ENCODE measurements at regions not wholly inside any gene's neighbourhood (a gene's known extent, or its start where the extent isn't known, plus 50 kb on each side); places are given as distances from the start of the nearest gene placed in this dataset.
"Not testable (repeated sequence)": the region's sequence is repeated elsewhere in the genome, so short reads cannot be mapped to it uniquely, and the experiment has no call there.

DNA sequence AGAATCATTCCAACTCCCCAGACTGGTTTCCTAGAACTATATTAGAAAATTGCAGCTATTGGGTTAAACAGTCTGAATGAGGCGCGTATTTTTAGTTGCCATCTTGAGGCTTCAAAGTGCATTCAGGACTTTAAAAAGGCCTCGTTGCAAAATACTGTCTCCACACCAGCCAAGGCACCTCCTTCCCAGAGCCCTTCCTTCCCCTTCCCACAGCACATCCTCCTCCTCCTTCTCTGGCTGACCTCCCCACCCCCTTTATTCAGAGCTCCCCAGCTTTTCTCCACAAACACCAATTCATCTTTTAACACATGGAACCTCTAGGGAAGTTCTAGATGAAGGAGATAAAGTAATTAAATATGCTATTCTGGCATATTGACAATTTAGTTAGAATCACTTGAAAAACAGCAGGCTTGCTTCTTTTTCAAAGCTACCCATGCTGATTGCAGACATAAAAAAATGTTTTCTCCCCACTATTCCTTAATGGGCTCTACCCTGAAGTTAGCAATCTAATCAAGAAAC, 90.3 kb downstream of the RTP5 start:
- no peak for DNase-seq

DNA sequence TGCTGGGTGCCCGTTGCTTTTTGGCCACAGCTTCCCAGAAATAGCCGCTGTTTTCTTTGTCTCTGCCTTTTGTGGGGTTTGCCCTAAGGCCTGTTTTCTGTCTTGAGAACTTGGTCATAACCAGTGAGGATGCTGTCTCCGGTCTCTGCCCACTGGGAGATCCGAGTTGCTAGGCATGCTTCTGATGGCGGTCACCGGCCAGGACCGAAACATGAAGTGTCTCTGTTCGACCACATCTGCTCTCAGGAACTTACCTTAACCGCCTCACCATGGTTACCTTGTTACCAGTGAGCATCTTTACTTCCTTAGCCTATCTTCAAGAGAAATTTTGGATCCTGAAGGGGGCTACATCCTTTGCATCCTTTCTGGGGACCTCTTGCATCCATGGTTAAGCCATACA, 91.9 kb downstream of the RTP5 start:
- DNase-seq = no peak

DNA sequence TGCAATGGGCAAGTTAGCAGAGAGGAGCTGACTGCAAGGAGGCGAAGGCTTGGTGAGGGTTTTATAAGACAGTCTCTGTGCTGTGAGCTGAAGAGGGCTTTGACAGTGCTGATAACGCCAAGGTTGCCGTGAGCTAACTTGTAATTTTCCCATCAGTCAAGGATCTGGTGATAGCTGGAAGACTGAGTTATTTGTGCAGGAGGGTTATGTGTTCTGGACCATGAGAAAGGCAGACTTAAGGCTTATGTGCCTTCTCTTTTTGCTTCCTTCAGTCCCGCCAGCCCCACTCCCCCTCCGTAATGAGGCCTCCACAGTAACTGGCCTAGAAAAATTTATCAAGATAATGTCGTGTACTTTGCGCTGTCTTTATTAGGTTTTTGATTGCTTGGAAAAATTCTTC, 94.6 kb downstream of the RTP5 start:
- DNase-seq = no peak

DNA sequence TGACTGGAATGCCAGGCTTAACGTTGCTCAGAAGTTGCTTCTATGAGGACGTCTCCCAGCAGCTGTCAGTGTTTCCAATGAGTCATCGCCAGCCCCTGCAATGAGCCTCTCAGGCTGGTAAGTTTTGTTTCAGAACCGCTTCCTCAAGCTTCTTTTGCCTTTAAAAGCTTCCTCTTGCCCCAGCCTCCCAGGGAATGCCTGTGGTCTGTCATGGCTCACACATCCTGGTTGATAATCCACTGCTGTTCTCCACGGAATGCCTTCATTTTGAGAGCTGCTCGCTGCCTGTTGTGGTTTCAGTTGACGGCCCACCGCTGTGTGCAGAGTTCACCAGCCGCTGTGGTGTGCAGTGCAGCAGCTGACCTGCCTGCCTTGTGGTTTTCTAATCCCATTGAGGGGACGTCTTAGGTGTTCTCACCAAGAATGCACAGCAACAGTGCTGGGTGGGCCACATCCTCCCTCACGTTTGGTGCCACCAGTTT, 96.4 kb downstream of the RTP5 start:
- DNase-seq = no peak

DNA sequence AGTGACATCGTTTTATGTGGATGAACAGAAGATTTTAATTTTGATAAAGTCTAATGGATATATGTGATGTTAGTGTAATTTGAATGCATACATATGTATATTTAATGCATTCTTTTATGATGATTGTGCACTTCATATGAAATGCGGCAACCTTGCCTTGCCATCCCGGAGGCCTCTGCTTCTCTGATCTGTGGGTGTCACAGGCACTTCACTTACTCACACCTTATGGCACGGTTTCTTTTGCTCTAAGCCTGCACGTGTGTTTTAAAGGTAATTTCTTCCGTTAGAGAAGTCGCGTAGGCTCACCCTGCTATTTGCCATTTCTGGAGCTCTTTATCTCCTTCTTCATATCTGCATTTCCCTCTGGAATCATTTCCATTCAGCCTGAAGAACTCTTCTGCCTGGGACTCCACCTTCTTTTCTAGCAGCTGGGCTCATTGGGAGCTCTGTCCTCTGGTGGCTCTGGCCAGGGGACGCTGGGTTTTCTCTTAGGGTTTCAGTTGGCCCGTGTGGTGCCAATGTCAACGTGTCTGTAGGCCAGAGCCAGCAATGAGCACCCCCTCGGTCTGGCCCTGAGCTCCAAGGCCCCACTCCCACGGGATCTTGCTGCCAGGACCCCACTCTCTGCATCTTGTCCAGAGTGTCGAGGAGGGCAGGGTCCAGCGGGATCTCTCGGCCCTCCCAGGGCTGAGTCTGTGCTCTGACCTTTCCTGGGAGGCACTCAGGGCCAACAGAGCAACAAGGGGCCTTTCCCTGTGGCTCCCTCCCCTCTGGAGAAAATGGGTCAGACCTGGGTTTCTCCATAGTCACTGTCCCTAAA, 97.3 kb downstream of the RTP5 start:
- no peak for DNase-seq

DNA sequence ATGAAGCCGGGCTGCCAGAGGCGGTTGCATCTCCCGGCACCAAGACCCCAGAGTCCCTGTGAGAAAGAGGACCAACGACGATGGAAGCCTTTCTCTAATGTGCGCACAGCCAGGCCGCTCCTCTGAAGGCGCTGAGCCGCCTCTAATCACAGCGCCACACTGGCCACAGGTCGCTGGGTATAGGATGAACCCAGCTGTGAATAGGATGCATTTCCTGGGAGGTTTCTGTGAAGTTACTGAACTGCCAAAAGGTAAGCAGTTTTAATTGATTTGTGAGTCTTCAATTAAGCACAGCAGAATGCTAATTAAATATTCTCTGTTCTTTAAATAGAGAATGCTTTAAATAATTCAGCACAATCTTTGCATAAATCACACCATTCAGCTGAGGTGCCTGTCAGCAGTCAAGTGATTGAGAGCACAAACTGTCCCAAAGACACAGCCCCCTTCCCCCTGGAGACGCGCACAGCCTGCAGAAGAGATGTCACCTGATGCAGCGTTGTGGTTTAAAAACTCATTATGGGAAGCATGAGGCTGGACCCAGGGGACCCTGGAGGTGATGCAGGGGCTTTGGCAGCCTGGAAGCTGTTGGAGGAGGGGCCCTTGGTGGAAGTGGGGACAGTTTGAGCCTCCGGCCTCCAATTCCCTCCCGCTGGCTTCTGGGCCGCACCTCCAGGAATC, 98.1 kb downstream of the RTP5 start:
- DNase-seq = no peak

- DNase-seq = no peak
These were observed 98.9 kb downstream of the RTP5 start for GRCh38 chr2:241968417-241968816.

DNA sequence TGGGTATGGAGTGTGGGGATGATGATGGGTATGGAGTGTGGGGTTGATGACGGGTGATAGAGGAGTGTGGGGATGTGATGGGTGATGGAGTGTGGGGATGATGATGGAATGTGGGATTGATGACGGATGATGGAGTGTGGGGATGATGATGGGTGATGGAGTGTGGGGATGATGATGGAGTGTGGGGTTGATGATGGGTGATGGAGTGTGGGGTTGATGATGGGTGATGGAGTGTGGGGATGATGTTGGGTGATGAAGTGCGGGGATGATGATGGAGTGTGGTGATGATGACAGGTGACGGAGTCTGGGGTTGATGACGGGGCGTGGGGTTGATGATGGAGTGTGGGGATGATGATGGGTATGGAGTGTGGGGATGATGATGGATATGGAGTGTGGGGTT, 99.7 kb downstream of the RTP5 start:
- not testable (repeated sequence) for DNase-seq

- no peak for DNase-seq
These were observed 101.2 kb downstream of the RTP5 start for GRCh38 chr2:241970716-241971115.

- DNase-seq = no peak
These were observed 104.6 kb downstream of the RTP5 start for GRCh38 chr2:241974096-241974495.

GRCh38 chr2:241974851-241975592, 105.5 kb downstream of the RTP5 start:
- DNase-seq = no peak

DNA sequence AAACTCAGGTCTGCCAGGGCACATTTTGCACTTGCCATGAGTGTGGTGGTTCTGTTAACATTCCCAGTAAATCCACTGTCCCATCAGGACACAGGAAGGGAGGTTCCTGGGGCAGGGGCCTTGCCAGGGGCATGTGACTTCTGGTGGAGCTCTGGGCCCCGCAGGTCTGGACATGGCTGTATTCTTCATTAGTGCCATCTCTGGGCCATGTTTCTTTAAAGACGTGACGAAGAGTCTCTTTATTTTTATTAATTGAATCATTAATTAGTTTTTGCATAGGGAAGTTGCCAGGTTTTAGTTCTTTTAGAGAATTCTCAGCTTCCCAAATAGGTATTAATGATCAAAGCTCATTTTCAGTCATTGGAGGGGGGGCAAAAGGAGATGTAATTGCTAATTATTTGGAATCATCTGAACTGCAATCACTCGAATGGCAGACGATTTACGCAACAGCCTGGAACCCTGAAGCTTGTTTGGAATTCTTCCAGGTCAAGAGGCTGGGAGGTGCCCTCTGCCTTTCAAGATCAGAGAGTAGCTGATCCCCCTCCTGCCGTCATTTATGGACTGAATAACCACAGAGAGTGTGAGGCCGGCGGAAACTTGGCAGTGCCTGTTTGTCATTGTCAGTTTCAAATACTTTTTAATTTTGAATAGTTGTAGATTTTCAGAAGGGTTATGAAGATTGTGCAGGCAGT, 106.2 kb downstream of the RTP5 start:
- DNase-seq = no peak

DNA sequence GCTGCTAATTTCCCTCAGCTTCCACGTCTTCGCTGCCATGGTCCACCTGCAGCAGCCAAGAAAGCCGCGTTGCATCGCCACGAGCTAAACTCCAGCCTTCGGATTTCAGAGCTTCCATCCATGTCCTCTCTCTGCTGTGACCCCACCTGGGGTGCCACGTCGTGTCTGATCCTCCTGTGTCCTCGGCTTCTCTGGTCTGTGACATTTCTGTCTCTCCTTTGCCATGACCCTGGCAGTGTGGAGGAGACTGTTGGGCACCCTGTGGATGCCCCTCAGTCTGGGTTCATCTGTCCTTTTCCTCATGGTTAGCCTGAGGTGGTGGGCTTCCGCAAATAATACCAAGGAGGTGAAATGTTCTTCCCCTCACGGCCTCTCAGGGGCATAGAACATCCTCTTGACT, 106.8 kb downstream of the RTP5 start:
- no peak for DNase-seq

DNA sequence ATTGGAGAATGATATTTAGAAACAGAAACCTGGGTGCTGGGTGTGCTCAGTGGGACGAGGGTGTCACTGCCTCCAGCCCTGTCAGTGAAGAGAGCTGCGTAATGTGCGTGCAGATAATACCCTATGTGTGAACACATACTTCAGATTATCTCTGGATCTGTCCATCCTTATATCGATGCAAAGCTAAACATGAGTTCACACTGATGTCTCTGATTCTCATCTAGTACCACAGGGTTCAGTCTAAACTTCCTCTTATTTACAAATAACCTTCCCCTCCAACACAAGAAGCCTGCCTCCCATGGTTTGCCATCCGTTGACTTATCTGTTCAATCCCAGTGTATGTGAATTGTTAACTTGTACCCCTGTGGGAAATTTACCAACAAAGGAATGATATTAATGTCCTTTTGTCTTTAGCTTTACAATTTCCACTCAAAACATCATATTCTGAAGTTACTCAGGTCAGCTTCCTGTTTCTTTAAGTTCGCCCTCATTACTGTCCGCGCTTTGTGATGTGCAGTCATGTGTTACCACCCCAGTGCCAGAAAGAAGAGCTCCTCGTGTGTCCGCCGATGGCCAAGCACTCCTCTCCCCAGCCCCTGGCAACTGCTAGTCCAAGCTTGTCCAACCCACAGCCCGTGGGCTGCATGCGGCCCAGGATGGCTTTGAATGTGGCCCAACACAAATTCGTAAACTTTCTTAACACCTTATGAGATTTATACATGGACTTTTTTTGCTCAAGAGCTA, 108.2 kb downstream of the RTP5 start:
- no peak for DNase-seq

GRCh38 chr2:241978670-241979069, 109.1 kb downstream of the RTP5 start:
- DNase-seq = no peak

- DNase-seq = no peak
These were observed 110.7 kb downstream of the RTP5 start for GRCh38 chr2:241980193-241980592.

- DNase-seq = no peak
These were observed 111.7 kb downstream of the RTP5 start for GRCh38 chr2:241981076-241981700.

DNA sequence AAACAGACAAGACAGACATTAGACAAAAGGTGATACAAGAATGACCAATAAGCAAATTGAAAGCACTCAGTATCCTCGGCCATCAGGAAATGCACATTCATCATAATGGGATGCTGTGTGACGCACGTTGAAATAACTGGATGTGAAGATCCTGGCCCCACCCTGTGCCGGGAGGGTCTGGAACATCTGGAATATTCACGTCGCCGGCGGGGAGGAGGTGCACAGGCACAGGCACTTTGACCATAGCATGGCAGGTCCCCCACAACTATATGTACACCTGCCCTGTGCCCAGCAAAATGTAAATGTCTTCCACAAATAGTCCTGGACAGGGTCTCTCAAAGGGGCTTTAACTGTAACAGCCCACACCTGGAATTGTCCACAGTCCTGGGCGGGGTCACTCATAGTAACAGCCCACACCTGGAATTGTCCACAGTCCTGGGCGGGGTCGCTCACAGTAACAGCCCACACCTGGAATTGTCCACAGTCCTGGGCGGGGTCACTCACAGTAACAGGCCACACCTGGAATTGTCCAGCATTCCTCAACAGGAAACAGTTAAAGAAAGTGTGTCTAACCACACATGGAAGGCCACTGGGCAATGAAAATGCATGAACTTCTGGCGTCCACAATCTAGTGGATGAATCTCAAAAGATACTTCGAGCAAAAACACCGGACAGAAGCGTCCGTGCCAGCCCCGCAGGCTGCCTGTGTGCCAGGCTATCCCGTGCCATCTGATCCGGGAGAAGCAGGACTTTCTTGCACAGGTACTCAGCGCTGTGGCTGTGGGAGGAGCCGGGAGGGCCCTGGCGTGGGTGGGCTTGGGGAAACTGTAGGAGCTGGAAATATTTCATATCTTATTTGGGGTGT, 113.4 kb downstream of the RTP5 start:
- DNase-seq = no peak

GRCh38 chr2:241983571-241984270, 114.2 kb downstream of the RTP5 start:
- DNase-seq = no peak

GRCh38 chr2:241984271-241984655, 114.7 kb downstream of the RTP5 start:
- DNase-seq = no peak
